HG02610 (cell line): ENCODE measurements at regions not wholly inside any gene's neighbourhood (a gene's known extent, or its start where the extent isn't known, plus 50 kb on each side); places are given as distances from the start of the nearest gene placed in this dataset.

Source experiments
- ATAC-seq: cut with Tn5 transposase; IDR thresholded peaks from one replicate; pipeline ENCODE4 v1.9.1; 2021; ENCODE audit warnings: mild to moderate bottlenecking, moderate library complexity; ENCODE audit not compliant: unreplicated experiment

- no peak for ATAC-seq
These were observed 110.9 kb upstream of the C1orf174 start for GRCh38 chr1:4010814-4011605.

- ATAC-seq = no peak
These were observed 116.5 kb upstream of the C1orf174 start for GRCh38 chr1:4016351-4017130.

GRCh38 chr1:4017636-4018365 lies 117.7 kb upstream of the C1orf174 start:
- no peak for ATAC-seq

GRCh38 chr1:4018466-4019146 lies 118.5 kb upstream of the C1orf174 start:
- ATAC-seq = no peak

- ATAC-seq = no peak
These were observed 119.1 kb upstream of the C1orf174 start for GRCh38 chr1:4019147-4019521.

- ATAC-seq = no peak
These were observed 119.7 kb upstream of the C1orf174 start for GRCh38 chr1:4019606-4020331.

GRCh38 chr1:4020449-4020848 lies 120.4 kb upstream of the C1orf174 start:
- ATAC-seq = no peak

- ATAC-seq = no peak
These were observed 121.3 kb upstream of the C1orf174 start for GRCh38 chr1:4021136-4021973.

GRCh38 chr1:4021974-4022268 lies 121.8 kb upstream of the C1orf174 start:
- ATAC-seq = no peak

GRCh38 chr1:4022715-4023114 lies 122.6 kb upstream of the C1orf174 start:
- no peak for ATAC-seq

- ATAC-seq = no peak
These were observed 123.6 kb upstream of the C1orf174 start for GRCh38 chr1:4023678-4024077.

- no peak for ATAC-seq
These were observed 124.7 kb upstream of the C1orf174 start for GRCh38 chr1:4024811-4025210.

- ATAC-seq = no peak
These were observed 125.7 kb upstream of the C1orf174 start for GRCh38 chr1:4025752-4026151.

- ATAC-seq = no peak
These were observed 126.9 kb upstream of the C1orf174 start for GRCh38 chr1:4027008-4027407.

- no peak for ATAC-seq
These were observed 127.5 kb upstream of the C1orf174 start for GRCh38 chr1:4027492-4028138.

GRCh38 chr1:4028139-4028501 lies 128.0 kb upstream of the C1orf174 start:
- no peak for ATAC-seq

GRCh38 chr1:4029376-4029775 lies 129.3 kb upstream of the C1orf174 start:
- no peak for ATAC-seq

- no peak for ATAC-seq
These were observed 132.5 kb upstream of the C1orf174 start for GRCh38 chr1:4032571-4032970.

- ATAC-seq = no peak
These were observed 133.1 kb upstream of the C1orf174 start for GRCh38 chr1:4033129-4033676.
